HG03064 (cell line): ENCODE measurements at regions not wholly inside any gene's neighbourhood (a gene's known extent, or its start where the extent isn't known, plus 50 kb on each side); places are given as distances from the start of the nearest gene placed in this dataset.

Experiments used
- ATAC-seq: cut with Tn5 transposase; IDR thresholded peaks from one replicate; pipeline ENCODE4 v1.9.1; 2021; ENCODE audit warnings: low read depth; ENCODE audit not compliant: unreplicated experiment

GRCh38 chr4:111519683-111520082 lies 625.6 kb upstream of the FAM241A start:
- no peak for ATAC-seq

GRCh38 chr4:111530446-111530845 lies 614.8 kb upstream of the FAM241A start:
- ATAC-seq: no peak

- ATAC-seq: no peak
Observed at GRCh38 chr4:111535792-111536191, 609.5 kb upstream of the FAM241A start.

GRCh38 chr4:111537165-111537564 lies 608.1 kb upstream of the FAM241A start:
- ATAC-seq: no peak

- no peak for ATAC-seq
Observed at GRCh38 chr4:111537871-111538270, 607.4 kb upstream of the FAM241A start.

- no peak for ATAC-seq
Observed at GRCh38 chr4:111540671-111541070, 604.6 kb upstream of the FAM241A start.

- ATAC-seq: no peak
Observed at GRCh38 chr4:111542056-111542455, 603.2 kb upstream of the FAM241A start.

GRCh38 chr4:111546881-111547280 lies 598.4 kb upstream of the FAM241A start:
- ATAC-seq: no peak

GRCh38 chr4:111556141-111556781 lies 589.0 kb upstream of the FAM241A start:
- no peak for ATAC-seq

- no peak for ATAC-seq
Observed at GRCh38 chr4:111556851-111557250, 588.4 kb upstream of the FAM241A start.

GRCh38 chr4:111562826-111563225 lies 582.4 kb upstream of the FAM241A start:
- no peak for ATAC-seq

GRCh38 chr4:111572470-111572869 lies 572.8 kb upstream of the FAM241A start:
- ATAC-seq: no peak

GRCh38 chr4:111573386-111573785 lies 571.9 kb upstream of the FAM241A start:
- no peak for ATAC-seq

GRCh38 chr4:111579767-111580166 lies 565.5 kb upstream of the FAM241A start:
- no peak for ATAC-seq

GRCh38 chr4:111595456-111595855 lies 549.8 kb upstream of the FAM241A start:
- no peak for ATAC-seq

GRCh38 chr4:111596491-111596890 lies 548.8 kb upstream of the FAM241A start:
- ATAC-seq: no peak

- no peak for ATAC-seq
Observed at GRCh38 chr4:111601671-111602070, 543.6 kb upstream of the FAM241A start.

- ATAC-seq: no peak
Observed at GRCh38 chr4:111602848-111603247, 542.4 kb upstream of the FAM241A start.

GRCh38 chr4:111605111-111605510 lies 540.1 kb upstream of the FAM241A start:
- no peak for ATAC-seq

- ATAC-seq: no peak
Observed at GRCh38 chr4:111610681-111611080, 534.6 kb upstream of the FAM241A start.

- ATAC-seq: no peak
Observed at GRCh38 chr4:111618908-111619307, 526.3 kb upstream of the FAM241A start.

GRCh38 chr4:111628437-111628836 lies 516.8 kb upstream of the FAM241A start:
- ATAC-seq: no peak

- ATAC-seq: no peak
Observed at GRCh38 chr4:111630705-111631104, 514.5 kb upstream of the FAM241A start.
